SK-N-SH (cell line): ENCODE measurements at regions not wholly inside any gene's neighbourhood (a gene's known extent, or its start where the extent isn't known, plus 50 kb on each side); places are given as distances from the start of the nearest gene placed in this dataset.

ENCODE experiments used
- CHD2 ChIP-seq: fragments of 150-350 bp; IDR thresholded peaks from 2 replicates; pipeline ENCODE4 v1.6.1; 2018; ENCODE audit warnings: low read length; ENCODE audit not compliant: partially characterized antibody
- FOXJ3 ChIP-seq: sonication (generic); formaldehyde crosslinking; IDR thresholded peaks from 2 replicates; pipeline ENCODE4 v1.5.1; 2020; ENCODE audit warnings: mild to moderate bottlenecking, missing genetic modification reagents
- FOXM1 ChIP-seq: IDR thresholded peaks from 2 replicates; pipeline ENCODE4 v1.4.0; 2012; ENCODE audit warnings: low read depth, mild to moderate bottlenecking
- MXI1 ChIP-seq: IDR thresholded peaks from 2 replicates; pipeline ENCODE4 v1.6.1; 2012; ENCODE audit warnings: mild to moderate bottlenecking, low read depth, low read length, improper control_type of control experiment
- NFIC ChIP-seq: IDR thresholded peaks from 2 replicates; pipeline ENCODE4 v1.4.0; 2012; ENCODE audit warnings: borderline replicate concordance
- NRF1 ChIP-seq: IDR thresholded peaks from 2 replicates; pipeline ENCODE4 v1.6.1; 2012; ENCODE audit warnings: low read depth, mild to moderate bottlenecking, low read length
- POLR2AphosphoS5 ChIP-seq: IDR thresholded peaks from 2 replicates; pipeline ENCODE4 v1.6.1; 2012; ENCODE audit warnings: low read depth, low read length
- RAD21 ChIP-seq: IDR thresholded peaks from 2 replicates; pipeline ENCODE4 v1.6.1; 2012; ENCODE audit warnings: mild to moderate bottlenecking, low read length
- RCOR1 ChIP-seq: fragments of 150-350 bp; IDR thresholded peaks from 2 replicates; pipeline ENCODE4 v1.6.1; 2017; ENCODE audit warnings: antibody characterized with exemption, low read length
- SMC3 ChIP-seq: IDR thresholded peaks from 2 replicates; pipeline ENCODE4 v1.6.1; 2012; ENCODE audit warnings: low read depth, low read length, improper control_type of control experiment
- TAF1 ChIP-seq: IDR thresholded peaks from 2 replicates; pipeline ENCODE4 v1.6.1; 2012; ENCODE audit warnings: low read depth, mild to moderate bottlenecking, low read length, moderate library complexity, borderline replicate concordance
- TEAD4 ChIP-seq: IDR thresholded peaks from 2 replicates; pipeline ENCODE4 v1.4.0; 2012; ENCODE audit warnings: mild to moderate bottlenecking, borderline replicate concordance; ENCODE audit not compliant: insufficient read depth
- TF ChIP-seq, protein P1 (sequence below): fragments of 200-600 bp; sonication (generic); IDR thresholded peaks from 2 replicates; pipeline ENCODE4 v1.6.1; 2017; ENCODE audit warnings: antibody characterized with exemption, mild to moderate bottlenecking, moderate library complexity
- TF ChIP-seq, protein P2 (sequence below): IDR thresholded peaks from 2 replicates; pipeline ENCODE4 v1.4.0; 2012; ENCODE audit warnings: low read depth

DNA sequence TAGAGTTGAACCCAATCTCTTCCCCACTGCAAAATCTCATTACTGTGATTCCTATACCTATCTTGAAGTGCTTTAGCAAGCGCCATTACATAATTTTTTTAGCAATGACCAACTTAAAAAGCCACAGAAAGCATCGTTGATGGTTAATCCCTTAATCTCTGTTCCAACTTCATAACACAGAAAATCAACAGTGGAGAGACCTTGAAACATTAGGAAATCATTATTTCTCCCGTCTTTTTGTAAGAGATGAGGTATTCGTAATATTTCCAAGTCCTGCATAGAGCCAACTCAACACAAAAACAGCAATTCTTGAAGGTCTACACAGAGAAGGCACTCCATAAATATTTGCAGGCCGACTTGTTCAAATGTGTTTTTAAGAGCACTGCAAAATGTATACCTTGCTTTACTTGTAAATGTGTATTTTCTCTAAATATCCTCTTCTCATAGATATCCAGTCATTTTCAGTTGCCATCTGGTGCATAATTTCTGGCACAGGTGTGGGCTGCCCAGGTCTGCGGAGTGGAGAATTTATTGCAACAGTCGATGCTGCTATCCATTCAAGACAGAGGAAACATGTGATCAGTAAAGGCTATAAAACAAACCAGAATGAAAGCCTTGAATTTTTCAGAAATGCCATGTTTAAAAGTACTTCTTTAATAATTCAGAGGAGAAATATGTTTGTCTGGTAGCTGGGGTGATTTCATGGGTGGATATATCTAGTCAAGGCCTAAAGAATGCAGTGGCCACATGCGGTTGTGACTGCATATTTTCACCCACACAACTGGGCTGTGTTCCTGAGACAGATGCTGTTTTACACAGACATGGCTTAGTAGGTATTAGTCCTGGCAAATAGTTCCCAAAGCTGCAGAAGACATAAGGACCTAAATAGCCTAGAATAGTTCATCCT lies 234.3 kb upstream of the STARD13 start:
- TF ChIP-seq, protein P1, sequence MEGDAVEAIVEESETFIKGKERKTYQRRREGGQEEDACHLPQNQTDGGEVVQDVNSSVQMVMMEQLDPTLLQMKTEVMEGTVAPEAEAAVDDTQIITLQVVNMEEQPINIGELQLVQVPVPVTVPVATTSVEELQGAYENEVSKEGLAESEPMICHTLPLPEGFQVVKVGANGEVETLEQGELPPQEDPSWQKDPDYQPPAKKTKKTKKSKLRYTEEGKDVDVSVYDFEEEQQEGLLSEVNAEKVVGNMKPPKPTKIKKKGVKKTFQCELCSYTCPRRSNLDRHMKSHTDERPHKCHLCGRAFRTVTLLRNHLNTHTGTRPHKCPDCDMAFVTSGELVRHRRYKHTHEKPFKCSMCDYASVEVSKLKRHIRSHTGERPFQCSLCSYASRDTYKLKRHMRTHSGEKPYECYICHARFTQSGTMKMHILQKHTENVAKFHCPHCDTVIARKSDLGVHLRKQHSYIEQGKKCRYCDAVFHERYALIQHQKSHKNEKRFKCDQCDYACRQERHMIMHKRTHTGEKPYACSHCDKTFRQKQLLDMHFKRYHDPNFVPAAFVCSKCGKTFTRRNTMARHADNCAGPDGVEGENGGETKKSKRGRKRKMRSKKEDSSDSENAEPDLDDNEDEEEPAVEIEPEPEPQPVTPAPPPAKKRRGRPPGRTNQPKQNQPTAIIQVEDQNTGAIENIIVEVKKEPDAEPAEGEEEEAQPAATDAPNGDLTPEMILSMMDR: no peak
- TF ChIP-seq TAF1 (no peak), RAD21 (no peak), RCOR1 (no peak), FOXJ3 (CRISPR knock-in tag) (no peak), FOXM1 (no peak), TEAD4 (0 out of 2 replicates have a peak, but pooled peaks have one; percentile 30), SMC3 (no peak), MXI1 (no peak), NFIC (no peak; the same call in 1 of the 2 replicates), NRF1 (no peak), CHD2 (no peak), POLR2AphosphoS5 (no peak)
- TF ChIP-seq, protein P2, sequence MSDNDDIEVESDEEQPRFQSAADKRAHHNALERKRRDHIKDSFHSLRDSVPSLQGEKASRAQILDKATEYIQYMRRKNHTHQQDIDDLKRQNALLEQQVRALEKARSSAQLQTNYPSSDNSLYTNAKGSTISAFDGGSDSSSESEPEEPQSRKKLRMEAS: no peak
